ENCODE measurements at regions not wholly inside any gene's neighbourhood (a gene's known extent, or its start where the extent isn't known, plus 50 kb on each side); places are given as distances from the start of the nearest gene placed in this dataset.
"Not testable (repeated sequence)": the region's sequence is repeated elsewhere in the genome, so short reads cannot be mapped to it uniquely, and the experiment has no call there.

DNA sequence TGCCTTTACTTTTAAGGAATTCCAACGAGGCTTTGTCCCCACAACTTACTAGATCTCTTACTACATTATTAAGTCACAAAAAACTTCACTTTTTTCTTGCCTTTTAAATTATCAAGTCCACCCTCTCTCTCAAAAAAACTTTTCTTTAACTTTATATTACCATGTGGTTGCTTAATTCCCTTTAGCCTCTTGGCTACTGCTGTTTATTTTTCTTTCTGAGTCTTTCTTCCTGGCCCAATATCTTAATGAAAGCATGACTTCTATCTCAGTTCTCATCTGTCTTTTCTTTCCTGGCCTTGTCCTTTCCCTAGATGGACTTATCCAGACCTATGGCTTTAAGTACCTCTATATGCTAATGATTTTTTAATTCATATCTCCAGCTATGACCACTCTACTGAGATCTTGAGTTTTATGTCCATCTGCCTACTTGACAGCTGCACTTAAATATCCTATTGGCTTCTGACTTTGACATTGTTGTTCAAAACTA lies 710.5 kb downstream of the RFPL4B start:
- in situ Hi-C loops (cut with HindIII; ENCODE audit: low pct_ligation_motif_present, low sequenced_read_pairs) = no loop called here
- no peak overlapping the region for H3K4me3 ChIP-seq (ENCODE audit: low read depth, low read length)
- no peak overlapping the region for H3K27ac ChIP-seq
- no peak for DNase-seq
- no peaks in the 10 kb centered on the region for H3K27me3 ChIP-seq (replicated peaks)
- TF ChIP-seq, protein P1, sequence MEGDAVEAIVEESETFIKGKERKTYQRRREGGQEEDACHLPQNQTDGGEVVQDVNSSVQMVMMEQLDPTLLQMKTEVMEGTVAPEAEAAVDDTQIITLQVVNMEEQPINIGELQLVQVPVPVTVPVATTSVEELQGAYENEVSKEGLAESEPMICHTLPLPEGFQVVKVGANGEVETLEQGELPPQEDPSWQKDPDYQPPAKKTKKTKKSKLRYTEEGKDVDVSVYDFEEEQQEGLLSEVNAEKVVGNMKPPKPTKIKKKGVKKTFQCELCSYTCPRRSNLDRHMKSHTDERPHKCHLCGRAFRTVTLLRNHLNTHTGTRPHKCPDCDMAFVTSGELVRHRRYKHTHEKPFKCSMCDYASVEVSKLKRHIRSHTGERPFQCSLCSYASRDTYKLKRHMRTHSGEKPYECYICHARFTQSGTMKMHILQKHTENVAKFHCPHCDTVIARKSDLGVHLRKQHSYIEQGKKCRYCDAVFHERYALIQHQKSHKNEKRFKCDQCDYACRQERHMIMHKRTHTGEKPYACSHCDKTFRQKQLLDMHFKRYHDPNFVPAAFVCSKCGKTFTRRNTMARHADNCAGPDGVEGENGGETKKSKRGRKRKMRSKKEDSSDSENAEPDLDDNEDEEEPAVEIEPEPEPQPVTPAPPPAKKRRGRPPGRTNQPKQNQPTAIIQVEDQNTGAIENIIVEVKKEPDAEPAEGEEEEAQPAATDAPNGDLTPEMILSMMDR (IDR thresholded peaks at IDR 0.05; ENCODE audit: low read depth, low read length, missing control alignments) = no peak
- H3K36me3 ChIP-seq (replicated peaks) = no peaks in the 10 kb centered on the region

- H3K27me3 ChIP-seq (replicated peaks) = no peaks in the 10 kb centered on the region
- H3K27ac ChIP-seq = no peak overlapping the region
- in situ Hi-C loops (cut with HindIII; ENCODE audit: low pct_ligation_motif_present, low sequenced_read_pairs) = no loop called here
- no peaks in the 10 kb centered on the region for H3K36me3 ChIP-seq (replicated peaks)
- no peak for DNase-seq
- TF ChIP-seq, protein P1 (IDR thresholded peaks at IDR 0.05; ENCODE audit: low read depth, low read length, missing control alignments) = no peak
- H3K4me3 ChIP-seq (ENCODE audit: low read depth, low read length) = no peak overlapping the region
Measured at GRCh38 chr6:113060664-113061063, 713.5 kb downstream of the RFPL4B start.

- Histone ChIP-seq H3K4me3 (ENCODE audit: low read depth, low read length) (no peak overlapping the region), H3K27ac (peak overlapping the region; percentile 89), H3K36me3 (replicated peaks) (no peaks in the 10 kb centered on the region), H3K27me3 (replicated peaks) (no peaks in the 10 kb centered on the region)
- in situ Hi-C loops (cut with HindIII; ENCODE audit: low pct_ligation_motif_present, low sequenced_read_pairs) = no loop called here
- TF ChIP-seq, protein P1 (IDR thresholded peaks at IDR 0.05; ENCODE audit: low read depth, low read length, missing control alignments) = no peak
- DNase-seq = peak; percentile 42
Measured at GRCh38 chr6:113065611-113066010, 718.5 kb downstream of the RFPL4B start.

- peak overlapping the region; percentile 89 for H3K27ac ChIP-seq
- TF ChIP-seq, protein P1 (IDR thresholded peaks at IDR 0.05; ENCODE audit: low read depth, low read length, missing control alignments) = no peak
- H3K27me3 ChIP-seq (replicated peaks) = no peaks in the 10 kb centered on the region
- no peaks in the 10 kb centered on the region for H3K36me3 ChIP-seq (replicated peaks)
- no peak overlapping the region for H3K4me3 ChIP-seq (ENCODE audit: low read depth, low read length)
- no peak for DNase-seq
- in situ Hi-C loops (cut with HindIII; ENCODE audit: low pct_ligation_motif_present, low sequenced_read_pairs) = no loop called here
Measured at GRCh38 chr6:113067612-113068275, 720.6 kb downstream of the RFPL4B start.

DNA sequence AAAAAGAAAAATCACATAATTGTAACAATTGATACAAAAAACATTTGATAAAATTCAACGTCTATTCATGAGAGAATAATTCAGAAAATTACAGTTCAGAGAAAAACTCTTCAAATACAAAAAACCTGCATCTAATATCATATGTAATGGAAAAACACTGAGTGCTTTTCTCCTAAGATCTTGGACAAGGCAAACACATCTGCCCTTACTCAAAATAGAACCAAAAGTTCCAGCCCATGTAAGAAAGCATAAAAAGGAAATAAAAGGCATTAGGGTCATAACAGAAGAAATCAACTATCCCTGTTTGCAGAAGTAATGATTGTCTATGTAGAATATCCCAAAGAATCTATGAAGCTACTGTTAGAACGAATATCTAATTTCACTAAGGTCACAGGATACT lies 721.4 kb downstream of the RFPL4B start:
- no peak overlapping the region for H3K4me3 ChIP-seq (ENCODE audit: low read depth, low read length)
- TF ChIP-seq, protein P1 (IDR thresholded peaks at IDR 0.05; ENCODE audit: low read depth, low read length, missing control alignments) = no peak
- in situ Hi-C loops (cut with HindIII; ENCODE audit: low pct_ligation_motif_present, low sequenced_read_pairs) = no loop called here
- peak overlapping the region; percentile 89 for H3K27ac ChIP-seq
- DNase-seq = no peak
- no peaks in the 10 kb centered on the region for H3K27me3 ChIP-seq (replicated peaks)
- H3K36me3 ChIP-seq (replicated peaks) = no peaks in the 10 kb centered on the region

GRCh38 chr6:113070681-113071080 lies 723.6 kb downstream of the RFPL4B start:
- DNase-seq; H3K27ac ChIP-seq; H3K4me3 ChIP-seq (ENCODE audit: low read depth, low read length); H3K36me3 ChIP-seq (replicated peaks); H3K27me3 ChIP-seq (replicated peaks); in situ Hi-C loops (cut with HindIII; ENCODE audit: low pct_ligation_motif_present, low sequenced_read_pairs): not testable (repeated sequence)
